Suppressor macrophage treated with lipopolysaccharide for 4 hours (primary cell): ENCODE measurements at regions not wholly inside any gene's neighbourhood (a gene's known extent, or its start where the extent isn't known, plus 50 kb on each side); places are given as distances from the start of the nearest gene placed in this dataset.
"Not testable (repeated sequence)": the region's sequence is repeated elsewhere in the genome, so short reads cannot be mapped to it uniquely, and the experiment has no call there.

Experiments
- DNase-seq: peaks from one replicate; pipeline ENCODE4 v3.0.0-alpha.2; 2020

GRCh38 chr14:34381304-34381703 lies 80.7 kb downstream of the SPTSSA start:
- not testable (repeated sequence) for DNase-seq

- DNase-seq: no peak
Observed at GRCh38 chr14:34380471-34380845, 81.6 kb downstream of the SPTSSA start.

GRCh38 chr14:34379816-34380470 lies 82.1 kb downstream of the SPTSSA start:
- no peak for DNase-seq

- no peak for DNase-seq
Observed at GRCh38 chr14:34376649-34377267, 85.3 kb downstream of the SPTSSA start.

- DNase-seq: peak; percentile 42
Observed at GRCh38 chr14:34374998-34375740, 86.9 kb downstream of the SPTSSA start.

- DNase-seq: no peak
Observed at GRCh38 chr14:34373191-34373590, 88.8 kb downstream of the SPTSSA start.

- no peak for DNase-seq
Observed at GRCh38 chr14:34372786-34373185, 89.3 kb downstream of the SPTSSA start.

- no peak for DNase-seq
Observed at GRCh38 chr14:34369648-34370030, 92.4 kb downstream of the SPTSSA start.

GRCh38 chr14:34368971-34369647 lies 92.9 kb downstream of the SPTSSA start:
- DNase-seq: peak; percentile 56

GRCh38 chr14:34368115-34368970 lies 93.7 kb downstream of the SPTSSA start:
- DNase-seq: peak; percentile 81

GRCh38 chr14:34365309-34365915 lies 96.6 kb downstream of the SPTSSA start:
- peak; percentile 32 for DNase-seq

- no peak for DNase-seq
Observed at GRCh38 chr14:34364201-34364600, 97.8 kb downstream of the SPTSSA start.

- DNase-seq: peak; percentile 45
Observed at GRCh38 chr14:34363733-34364134, 98.3 kb downstream of the SPTSSA start.

GRCh38 chr14:34362641-34363251 lies 99.3 kb downstream of the SPTSSA start:
- DNase-seq: peak; percentile 29

- DNase-seq: peak; percentile 59
Observed at GRCh38 chr14:34361504-34362011, 100.5 kb downstream of the SPTSSA start.

- no peak for DNase-seq
Observed at GRCh38 chr14:34359420-34360117, 102.5 kb downstream of the SPTSSA start.

GRCh38 chr14:34356264-34356654 lies 105.8 kb downstream of the SPTSSA start:
- no peak for DNase-seq

- DNase-seq: no peak
Observed at GRCh38 chr14:34355584-34356263, 106.3 kb downstream of the SPTSSA start.

- no peak for DNase-seq
Observed at GRCh38 chr14:34354556-34354955, 107.5 kb downstream of the SPTSSA start.

- no peak for DNase-seq
Observed at GRCh38 chr14:34350903-34351302, 111.1 kb downstream of the SPTSSA start.
